Ascending aorta (tissue), 2 donors: ENCODE measurements at regions not wholly inside any gene's neighbourhood (a gene's known extent, or its start where the extent isn't known, plus 50 kb on each side); places are given as distances from the start of the nearest gene placed in this dataset.

Experiments
- DNase-seq, 2 donors: peaks; one replicate each; pipeline ENCODE4 v3.0.0-alpha.2; 2019; ENCODE audit warnings: low spot score in 2 of 2
- H3K27ac ChIP-seq, 2 donors: fragments of 200-600 bp; sonication (generic); one replicate each; pipeline ENCODE4 v1.5.1; 2016 to 2017; ENCODE audit warnings: mild to moderate bottlenecking in 1 of 2
- H3K27me3 ChIP-seq: fragments of 200-600 bp; sonication (generic); one replicate; pipeline ENCODE4 v1.5.1; 2017
- H3K36me3 ChIP-seq, 2 donors: fragments of 200-600 bp; sonication (generic); one replicate each; pipeline ENCODE4 v1.5.1; 2016
- H3K4me1 ChIP-seq, 2 donors: fragments of 200-600 bp; sonication (generic); one replicate each; pipeline ENCODE4 v1.5.1; 2016 to 2017; ENCODE audit warnings: mild to moderate bottlenecking in 1 of 2
- H3K4me3 ChIP-seq, 2 donors: fragments of 200-600 bp; sonication (generic); one replicate each; pipeline ENCODE4 v1.5.1; 2016 to 2017; ENCODE audit warnings: mild to moderate bottlenecking in 1 of 2
- H3K9me3 ChIP-seq, 2 donors: fragments of 200-600 bp; sonication (generic); one replicate each; pipeline ENCODE4 v1.5.1; 2016
- intact Hi-C: fragments of 100-400 bp; cut with DNase I; formaldehyde crosslinking; loops from one replicate; pipeline ENCODE4 v1.15.1; 2023
- TF ChIP-seq, protein P1 (sequence below), 3 experiments: fragments of 200-600 bp in 2 of 3; fragments of 450-650 bp in 1 of 3; sonication (generic) in 2 of 3; IDR thresholded peaks; one replicate each; pipeline ENCODE4 v1.5.1; 2016 to 2019; ENCODE audit warnings: antibody characterized with exemption in 3 of 3, mild to moderate bottlenecking in 1 of 3, moderate library complexity in 1 of 3

- H3K36me3 ChIP-seq: no peaks in the 10 kb centered on the region
These were observed 327.3 kb downstream of the NXPE2 start for GRCh38 chr11:115005663-115006062.

DNA sequence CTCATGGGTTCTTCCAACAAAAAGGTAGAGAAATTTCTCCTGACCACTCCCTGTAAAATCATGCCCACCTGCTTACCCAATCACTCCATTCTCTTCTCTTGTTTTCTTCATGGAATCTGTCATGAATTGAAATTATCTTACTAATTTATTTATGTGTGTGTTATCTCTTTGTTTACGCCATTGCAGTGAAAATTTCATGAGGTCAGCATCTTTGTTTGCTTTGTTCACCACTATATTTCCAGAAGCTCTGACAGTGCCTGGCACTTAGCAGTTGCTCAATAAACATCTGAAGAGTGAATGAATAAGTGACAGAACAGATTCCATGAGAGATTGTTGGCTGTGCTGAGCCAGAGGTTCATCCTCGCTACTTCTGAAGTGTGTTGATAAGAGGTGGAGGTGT is 329.5 kb downstream of the NXPE2 start:
- Histone ChIP-seq H3K9me3 (no peaks in the 10 kb centered on the region), H3K4me3 (no peak overlapping the region), H3K27ac (no peak overlapping the region), H3K36me3 (no peaks in the 10 kb centered on the region), H3K27me3 (no peaks in the 10 kb centered on the region), H3K4me1 (no peaks in the 10 kb centered on the region)
- TF ChIP-seq, protein P1, sequence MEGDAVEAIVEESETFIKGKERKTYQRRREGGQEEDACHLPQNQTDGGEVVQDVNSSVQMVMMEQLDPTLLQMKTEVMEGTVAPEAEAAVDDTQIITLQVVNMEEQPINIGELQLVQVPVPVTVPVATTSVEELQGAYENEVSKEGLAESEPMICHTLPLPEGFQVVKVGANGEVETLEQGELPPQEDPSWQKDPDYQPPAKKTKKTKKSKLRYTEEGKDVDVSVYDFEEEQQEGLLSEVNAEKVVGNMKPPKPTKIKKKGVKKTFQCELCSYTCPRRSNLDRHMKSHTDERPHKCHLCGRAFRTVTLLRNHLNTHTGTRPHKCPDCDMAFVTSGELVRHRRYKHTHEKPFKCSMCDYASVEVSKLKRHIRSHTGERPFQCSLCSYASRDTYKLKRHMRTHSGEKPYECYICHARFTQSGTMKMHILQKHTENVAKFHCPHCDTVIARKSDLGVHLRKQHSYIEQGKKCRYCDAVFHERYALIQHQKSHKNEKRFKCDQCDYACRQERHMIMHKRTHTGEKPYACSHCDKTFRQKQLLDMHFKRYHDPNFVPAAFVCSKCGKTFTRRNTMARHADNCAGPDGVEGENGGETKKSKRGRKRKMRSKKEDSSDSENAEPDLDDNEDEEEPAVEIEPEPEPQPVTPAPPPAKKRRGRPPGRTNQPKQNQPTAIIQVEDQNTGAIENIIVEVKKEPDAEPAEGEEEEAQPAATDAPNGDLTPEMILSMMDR (IDR thresholded peaks at IDR 0.05): no peak
- DNase-seq: no peak
- intact Hi-C loops: no loop called here

More at GRCh38 chr11:115005663-115006062, 327.3 kb downstream of the NXPE2 start:
- TF ChIP-seq, protein P1 (IDR thresholded peaks at IDR 0.05): no peak
- Histone ChIP-seq H3K4me1 (no peaks in the 10 kb centered on the region), H3K9me3 (no peaks in the 10 kb centered on the region), H3K4me3 (no peak overlapping the region), H3K27ac (no peak overlapping the region), H3K27me3 (no peaks in the 10 kb centered on the region)
- no peak for DNase-seq
- intact Hi-C loops: no loop called here

GRCh38 chr11:115008799-115009198 is 330.5 kb downstream of the NXPE2 start:
- no peak for DNase-seq
- Histone ChIP-seq H3K4me1 (no peaks in the 10 kb centered on the region), H3K27ac (no peak overlapping the region), H3K36me3 (no peaks in the 10 kb centered on the region), H3K4me3 (no peak overlapping the region), H3K27me3 (no peaks in the 10 kb centered on the region), H3K9me3 (no peaks in the 10 kb centered on the region)
- TF ChIP-seq, protein P1 (IDR thresholded peaks at IDR 0.05): no peak
- intact Hi-C loops: no loop called here

DNA sequence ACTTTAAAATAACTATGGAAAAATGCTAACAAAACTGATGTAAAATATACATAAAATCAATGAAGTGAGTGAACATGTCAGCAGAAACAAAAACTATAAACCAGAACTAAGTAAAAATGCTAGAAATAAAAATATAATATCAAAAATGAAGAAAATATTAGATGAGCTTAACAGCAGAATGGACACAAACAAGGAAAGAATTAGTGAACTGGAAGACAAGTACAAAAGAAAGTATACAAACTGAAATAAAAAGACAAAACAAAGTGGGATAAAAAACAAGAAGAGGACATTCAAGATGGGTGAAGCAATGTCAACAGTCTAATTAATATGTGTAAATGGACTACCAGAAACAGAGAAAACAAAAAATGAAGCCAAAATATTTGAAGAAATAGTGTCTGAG is 339.2 kb downstream of the NXPE2 start:
- Histone ChIP-seq H3K27ac (no peak overlapping the region), H3K4me3 (no peak overlapping the region), H3K9me3 (peaks cover 8 to 16% of the 10 kb centered on the region in 2 donors), H3K36me3 (no peaks in the 10 kb centered on the region), H3K4me1 (no peaks in the 10 kb centered on the region), H3K27me3 (no peaks in the 10 kb centered on the region)
- no peak for DNase-seq
- TF ChIP-seq, protein P1 (IDR thresholded peaks at IDR 0.05): no peak
- intact Hi-C loops: no loop called here

DNA sequence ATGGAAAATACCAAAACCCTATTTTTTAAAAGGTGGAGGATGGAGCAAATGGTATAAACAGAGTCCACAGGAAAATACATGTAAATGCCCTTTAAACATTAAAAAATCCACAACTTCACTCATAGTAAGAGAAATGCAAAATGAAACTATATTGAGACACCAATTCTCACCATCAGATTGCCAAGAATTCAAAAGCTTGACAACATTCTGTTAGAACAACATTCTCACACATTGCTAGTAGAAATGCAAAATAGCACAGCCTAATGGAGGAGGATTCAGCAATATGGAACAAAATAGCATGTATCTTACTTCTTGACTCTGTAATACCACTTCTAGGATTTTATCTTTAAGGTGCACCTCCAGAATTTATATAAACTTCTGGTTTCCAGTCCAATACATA is 351.8 kb downstream of the NXPE2 start:
- Histone ChIP-seq H3K4me1 (no peaks in the 10 kb centered on the region), H3K36me3 (no peaks in the 10 kb centered on the region), H3K9me3 (no peaks in the 10 kb centered on the region), H3K27me3 (no peaks in the 10 kb centered on the region), H3K4me3 (no peak overlapping the region), H3K27ac (no peak overlapping the region)
- DNase-seq: no peak
- TF ChIP-seq, protein P1 (IDR thresholded peaks at IDR 0.05): no peak
- intact Hi-C loops: no loop called here
